HFFc6 (cell line): ENCODE measurements at regions not wholly inside any gene's neighbourhood (a gene's known extent, or its start where the extent isn't known, plus 50 kb on each side); places are given as distances from the start of the nearest gene placed in this dataset.

ENCODE experiments used
- DNase-seq: peaks from one replicate; pipeline ENCODE4 v3.0.0-alpha.2; 2018
- H3K27ac Mint-ChIP-seq: 2 replicates; pipeline ENCODE4 v1.8.0; 2020; ENCODE audit warnings: mild to moderate bottlenecking, mixed read lengths
- H3K27me3 Mint-ChIP-seq: 2 replicates; pipeline ENCODE4 v1.8.0; 2021; ENCODE audit warnings: mild to moderate bottlenecking, moderate library complexity, mixed read lengths; ENCODE audit not compliant: insufficient read depth
- H3K36me3 Mint-ChIP-seq: 2 replicates; pipeline ENCODE4 v1.8.0; 2021; ENCODE audit warnings: low read depth, mixed read lengths
- H3K4me1 Mint-ChIP-seq: 2 replicates; pipeline ENCODE4 v1.8.0; 2020; ENCODE audit warnings: low read depth, mixed read lengths
- H3K4me3 Mint-ChIP-seq: 2 replicates; pipeline ENCODE4 v1.8.0; 2020; ENCODE audit warnings: mild to moderate bottlenecking, moderate library complexity, mixed read lengths
- H3K9me3 Mint-ChIP-seq: 2 replicates; pipeline ENCODE4 v1.8.0; 2020; ENCODE audit warnings: mild to moderate bottlenecking, mixed read lengths
- CTCF ChIP-seq: fragments of 200-600 bp; sonication (generic); IDR thresholded peaks from 2 replicates; pipeline ENCODE4 v1.5.0; 2021; ENCODE audit warnings: antibody characterized with exemption, mild to moderate bottlenecking

GRCh38 chr18:77573571-77573970 lies 323.9 kb downstream of the GALR1 start:
- H3K27ac Mint-ChIP-seq: no peak overlapping the region
- DNase-seq: no peak
- H3K36me3 Mint-ChIP-seq: peaks cover 11% of the 10 kb centered on the region
- no peak overlapping the region for H3K4me3 Mint-ChIP-seq
- H3K27me3 Mint-ChIP-seq: peaks cover 1% of the 10 kb centered on the region; the same call in 1 of the 2 replicates
- no peaks in the 10 kb centered on the region for H3K4me1 Mint-ChIP-seq
- no peak for TF ChIP-seq CTCF
- H3K9me3 Mint-ChIP-seq: peaks cover 61% of the 10 kb centered on the region

- Mint-ChIP-seq H3K36me3 (no peaks in the 10 kb centered on the region), H3K27me3 (no peaks in the 10 kb centered on the region; the same call in 1 of the 2 replicates), H3K4me3 (no peak overlapping the region), H3K9me3 (peaks cover 37% of the 10 kb centered on the region), H3K4me1 (no peaks in the 10 kb centered on the region), H3K27ac (no peak overlapping the region)
- no peak for TF ChIP-seq CTCF
- no peak for DNase-seq
Measured at GRCh38 chr18:77590943-77591515, 341.4 kb downstream of the GALR1 start.

GRCh38 chr18:77597726-77598125 lies 348.1 kb downstream of the GALR1 start:
- Mint-ChIP-seq H3K4me3 (no peak overlapping the region), H3K27me3 (no peaks in the 10 kb centered on the region), H3K36me3 (no peaks in the 10 kb centered on the region), H3K27ac (no peak overlapping the region), H3K9me3 (peaks cover 38% of the 10 kb centered on the region), H3K4me1 (no peaks in the 10 kb centered on the region; the same call in 1 of the 2 replicates)
- DNase-seq: no peak
- no peak for TF ChIP-seq CTCF

GRCh38 chr18:77600674-77601073 lies 351.0 kb downstream of the GALR1 start:
- no peaks in the 10 kb centered on the region for H3K36me3 Mint-ChIP-seq
- H3K4me1 Mint-ChIP-seq: no peaks in the 10 kb centered on the region; the same call in 1 of the 2 replicates
- DNase-seq: no peak
- no peaks in the 10 kb centered on the region for H3K27me3 Mint-ChIP-seq
- no peak for TF ChIP-seq CTCF
- no peak overlapping the region for H3K4me3 Mint-ChIP-seq
- no peak overlapping the region for H3K27ac Mint-ChIP-seq
- peaks cover 47% of the 10 kb centered on the region for H3K9me3 Mint-ChIP-seq

GRCh38 chr18:77601567-77601966 lies 351.9 kb downstream of the GALR1 start:
- no peak overlapping the region for H3K27ac Mint-ChIP-seq
- no peaks in the 10 kb centered on the region; the same call in 1 of the 2 replicates for H3K4me1 Mint-ChIP-seq
- H3K36me3 Mint-ChIP-seq: no peaks in the 10 kb centered on the region
- peaks cover 55% of the 10 kb centered on the region for H3K9me3 Mint-ChIP-seq
- DNase-seq: no peak
- H3K4me3 Mint-ChIP-seq: no peak overlapping the region
- H3K27me3 Mint-ChIP-seq: no peaks in the 10 kb centered on the region; the same call in 1 of the 2 replicates
- TF ChIP-seq CTCF: no peak
